HCT116 (cell line): ENCODE measurements at regions not wholly inside any gene's neighbourhood (a gene's known extent, or its start where the extent isn't known, plus 50 kb on each side); places are given as distances from the start of the nearest gene placed in this dataset.

Experiments used
- ATAC-seq: fragments of 200-7000 bp; cut with Tn5 transposase; 2 replicates; pipeline ENCODE4 v1.9.1; 2020; ENCODE audit warnings: mild to moderate bottlenecking, moderate library complexity
- BruUV-seq: library from RNA; stranded (reverse); fragments of 400-500 nt; replicated peaks from 2 replicates; lab custom pipeline; 2021; lab: Mats Ljungman, UMichigan
- CTCF ChIA-PET: fragments of 300-600 bp; sonication (Branson Sonifier 250); formaldehyde crosslinking; loops from one replicate; lab custom pipeline; 2021; ENCODE audit warnings: antibody characterized with exemption; lab: Charles Lee
- POLR2A ChIA-PET: fragments of 300-600, 350-600 bp; sonication (Branson Sonifier 250); formaldehyde crosslinking; loops from one replicate; lab custom pipeline; 2021; ENCODE audit warnings: antibody characterized with exemption; lab: Charles Lee
- RAD21 ChIA-PET, 2 experiments: fragments of 300-600 bp; sonication (Branson Sonifier 250); formaldehyde crosslinking; loops; one replicate each; lab custom pipeline; 2023; ENCODE audit warnings: low total read pairs in 2 of 2; ENCODE audit not compliant: uncharacterized antibody in 2 of 2, unreplicated experiment in 2 of 2, low non-redundant PET in 1 of 2; lab: Charles Lee
- DNase-seq: peaks from one replicate; pipeline ENCODE4 v3.0.0-alpha.2; 2010; ENCODE audit warnings: low read depth, low spot score
- H2AFZ ChIP-seq: fragments of 200-600 bp; shearing (Covaris generic), sonication (generic); 2 replicates; pipeline ENCODE4 v1.6.1; 2017; ENCODE audit warnings: low read depth, mixed run types, mixed read lengths, antibody characterized with exemption, low read length; ENCODE audit not compliant: poor library complexity, severe bottlenecking
- H3K27ac ChIP-seq: 2 replicates; pipeline ENCODE4 v1.5.1; 2012; ENCODE audit warnings: low read depth, low read length
- H3K27me3 ChIP-seq: fragments of 200-600 bp; sonication (generic); 2 replicates; pipeline ENCODE4 v1.6.1; 2016; ENCODE audit warnings: mixed run types, low read length, mixed read lengths; ENCODE audit not compliant: insufficient read depth
- H3K36me3 ChIP-seq, 2 experiments: fragments of 200-500 bp in 1 of 2; fragments of 200-600 bp in 1 of 2; sonication (Bioruptor generic) in 1 of 2; sonication (generic) in 1 of 2; 2 replicates each; pipeline versions ENCODE4 v1.5.1 to v1.6.1; 2014 to 2016; ENCODE audit warnings: low read length in 2 of 2, inconsistent platforms in 1 of 2, mixed read lengths in 1 of 2, mixed run types in 1 of 2; ENCODE audit not compliant: insufficient read depth in 2 of 2, control insufficient read depth in 1 of 2
- H3K4me1 ChIP-seq, 2 experiments: fragments of 200-600 bp in 1 of 2; sonication (generic) in 1 of 2; 2 replicates each; pipeline versions ENCODE4 v1.5.1 to v1.6.1; 2012 to 2017; ENCODE audit warnings: low read length in 2 of 2, inconsistent platforms in 1 of 2, mild to moderate bottlenecking in 1 of 2, mixed read lengths in 1 of 2, mixed run types in 1 of 2, moderate library complexity in 1 of 2; ENCODE audit not compliant: insufficient read depth in 2 of 2, control insufficient read depth in 1 of 2
- H3K4me2 ChIP-seq: fragments of 200-600 bp; sonication (generic); 2 replicates; pipeline ENCODE4 v1.6.1; 2017; ENCODE audit warnings: mixed run types, low read length, mixed read lengths
- H3K4me3 ChIP-seq, 2 experiments: fragments of 200-600 bp in 1 of 2; sonication (generic) in 1 of 2; replicated peaks in 1 of 2; 2 replicates each; pipeline ENCODE4 v1.5.1; 2011 to 2016; ENCODE audit warnings: low read length in 2 of 2, control low read depth in 1 of 2, low read depth in 1 of 2, mild to moderate bottlenecking in 1 of 2, mixed read lengths in 1 of 2, mixed run types in 1 of 2
- H3K79me2 ChIP-seq: fragments of 200-600 bp; sonication (generic); 2 replicates; pipeline ENCODE4 v1.6.1; 2017; ENCODE audit warnings: mild to moderate bottlenecking, mixed run types, low read length, moderate library complexity, mixed read lengths; ENCODE audit not compliant: insufficient read depth
- H3K9ac ChIP-seq: fragments of 200-600 bp; sonication (generic); 2 replicates; pipeline ENCODE4 v1.6.1; 2016; ENCODE audit warnings: low read length, mixed read lengths
- H3K9me2 ChIP-seq: fragments of 200-600 bp; sonication (generic), shearing (Covaris generic); 2 replicates; pipeline ENCODE4 v1.6.1; 2017; ENCODE audit warnings: mixed run types, mild to moderate bottlenecking, moderate library complexity; ENCODE audit not compliant: insufficient read depth
- H3K9me3 ChIP-seq, 2 experiments: fragments of 200-500 bp in 1 of 2; fragments of 200-600 bp in 1 of 2; sonication (Bioruptor generic) in 1 of 2; sonication (generic) in 1 of 2; 2 replicates each; pipeline ENCODE4 v1.6.1; 2014 to 2017; ENCODE audit warnings: low read length in 2 of 2, mixed read lengths in 2 of 2, inconsistent platforms in 1 of 2, low read depth in 1 of 2, mild to moderate bottlenecking in 1 of 2, mixed run types in 1 of 2, moderate library complexity in 1 of 2; ENCODE audit not compliant: control insufficient read depth in 1 of 2, insufficient read depth in 1 of 2
- H4K20me1 ChIP-seq: fragments of 200-600 bp; sonication (generic), shearing (Covaris generic); 2 replicates; pipeline ENCODE4 v1.6.1; 2017; ENCODE audit warnings: mixed run types, mild to moderate bottlenecking, moderate library complexity; ENCODE audit not compliant: insufficient read depth
- EGR1 ChIP-seq: IDR thresholded peaks from 2 replicates; pipeline ENCODE4 v1.6.1; 2012; ENCODE audit warnings: low read depth
- ELF1 ChIP-seq: IDR thresholded peaks from 2 replicates; pipeline ENCODE4 v1.6.1; 2012; ENCODE audit warnings: low read depth, borderline replicate concordance
- EZH2 ChIP-seq: fragments of 200-600 bp; sonication (generic); IDR thresholded peaks from 2 replicates; pipeline ENCODE4 v1.6.1; 2017; ENCODE audit warnings: antibody characterized with exemption, mixed run types
- EZH2phosphoT487 ChIP-seq: fragments of 200-600 bp; IDR thresholded peaks from 2 replicates; pipeline ENCODE4 v1.6.1; 2018; ENCODE audit warnings: antibody characterized with exemption, borderline replicate concordance
- JUND ChIP-seq: IDR thresholded peaks from 2 replicates; pipeline ENCODE4 v1.6.1; 2012
- POLR2A ChIP-seq: IDR thresholded peaks from 2 replicates; pipeline ENCODE4 v1.7.0; 2011; ENCODE audit warnings: borderline replicate concordance; ENCODE audit not compliant: insufficient read depth, insufficient read length; ENCODE audit errors: extremely low read depth
- POLR2AphosphoS5 ChIP-seq: IDR thresholded peaks from 2 replicates; pipeline ENCODE4 v1.6.1; 2011; ENCODE audit warnings: mild to moderate bottlenecking, low read depth, low read length, moderate library complexity
- SRF ChIP-seq: IDR thresholded peaks from 2 replicates; pipeline ENCODE4 v1.6.1; 2012; ENCODE audit warnings: low read depth
- TCF7L2 ChIP-seq: IDR thresholded peaks from 2 replicates; pipeline ENCODE4 v1.7.0; 2011; ENCODE audit warnings: borderline replicate concordance, inconsistent platforms; ENCODE audit not compliant: insufficient read depth, insufficient read length; ENCODE audit errors: extremely low read depth
- YY1 ChIP-seq: IDR thresholded peaks from 2 replicates; pipeline ENCODE4 v1.6.1; 2011; ENCODE audit warnings: low read length, low read depth, moderate library complexity, mild to moderate bottlenecking; ENCODE audit not compliant: insufficient replicate concordance; ENCODE audit errors: extremely low read depth
- intact Hi-C: fragments of 100-400 bp; cut with micrococcal nuclease; formaldehyde crosslinking; loops from 2 replicates; pipeline ENCODE4 v1.10.0; 2022
- TF ChIP-seq, protein P1 (sequence below): IDR thresholded peaks from 2 replicates; pipeline ENCODE4 v1.6.1; 2012
- TF ChIP-seq, protein P2 (sequence below): IDR thresholded peaks from 2 replicates; pipeline ENCODE4 v1.6.1; 2012
- TF ChIP-seq, protein P3 (sequence below): IDR thresholded peaks from 2 replicates; pipeline ENCODE4 v1.6.1; 2011; ENCODE audit warnings: mild to moderate bottlenecking, low read length, moderate library complexity; ENCODE audit not compliant: insufficient replicate concordance; ENCODE audit errors: extremely low read depth

DNA sequence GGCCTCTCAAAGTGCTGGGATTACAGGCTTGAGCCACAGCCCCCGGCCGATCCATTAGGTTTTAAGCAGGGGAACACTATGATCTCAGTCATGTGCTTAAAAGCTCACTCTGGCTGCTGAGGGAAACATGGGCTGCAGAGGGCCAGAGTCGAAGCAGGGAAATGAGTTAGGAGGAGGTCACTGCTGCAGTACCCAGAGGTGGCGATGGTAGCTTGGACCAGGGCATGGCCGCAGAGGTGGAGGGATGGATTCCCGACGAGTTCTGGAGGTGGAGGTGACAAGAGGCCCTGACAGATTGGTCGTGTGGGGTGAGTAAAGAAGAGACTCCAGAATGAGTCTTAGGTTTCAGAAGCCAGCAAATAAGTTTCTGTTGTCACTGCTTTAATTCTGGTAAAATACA, 54.4 kb upstream of the INCENP start:
- Histone ChIP-seq H2AFZ (no peak overlapping the region), H3K79me2 (no peaks in the 10 kb centered on the region), H3K27me3 (no peaks in the 10 kb centered on the region), H3K27ac (no peak overlapping the region), H3K4me1 (no peaks in the 10 kb centered on the region), H3K9ac (no peak overlapping the region), H3K9me2 (no peaks in the 10 kb centered on the region), H3K4me2 (no peak overlapping the region), H3K9me3 (no peaks in the 10 kb centered on the region), H3K4me3 (no peak overlapping the region), H4K20me1 (no peaks in the 10 kb centered on the region), H3K36me3 (no peaks in the 10 kb centered on the region)
- TF ChIP-seq EZH2phosphoT487, result no peak
- TF ChIP-seq, protein P1, sequence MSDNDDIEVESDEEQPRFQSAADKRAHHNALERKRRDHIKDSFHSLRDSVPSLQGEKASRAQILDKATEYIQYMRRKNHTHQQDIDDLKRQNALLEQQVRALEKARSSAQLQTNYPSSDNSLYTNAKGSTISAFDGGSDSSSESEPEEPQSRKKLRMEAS, result no peak
- no peak for TF ChIP-seq EGR1
- TF ChIP-seq TCF7L2, result no peak
- no peak for TF ChIP-seq POLR2AphosphoS5
- TF ChIP-seq YY1, result no peak
- TF ChIP-seq POLR2A, result no peak
- TF ChIP-seq, protein P2, sequence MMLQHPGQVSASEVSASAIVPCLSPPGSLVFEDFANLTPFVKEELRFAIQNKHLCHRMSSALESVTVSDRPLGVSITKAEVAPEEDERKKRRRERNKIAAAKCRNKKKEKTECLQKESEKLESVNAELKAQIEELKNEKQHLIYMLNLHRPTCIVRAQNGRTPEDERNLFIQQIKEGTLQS, result no peak
- TF ChIP-seq ELF1, result no peak
- no peak for TF ChIP-seq SRF
- TF ChIP-seq, protein P3, sequence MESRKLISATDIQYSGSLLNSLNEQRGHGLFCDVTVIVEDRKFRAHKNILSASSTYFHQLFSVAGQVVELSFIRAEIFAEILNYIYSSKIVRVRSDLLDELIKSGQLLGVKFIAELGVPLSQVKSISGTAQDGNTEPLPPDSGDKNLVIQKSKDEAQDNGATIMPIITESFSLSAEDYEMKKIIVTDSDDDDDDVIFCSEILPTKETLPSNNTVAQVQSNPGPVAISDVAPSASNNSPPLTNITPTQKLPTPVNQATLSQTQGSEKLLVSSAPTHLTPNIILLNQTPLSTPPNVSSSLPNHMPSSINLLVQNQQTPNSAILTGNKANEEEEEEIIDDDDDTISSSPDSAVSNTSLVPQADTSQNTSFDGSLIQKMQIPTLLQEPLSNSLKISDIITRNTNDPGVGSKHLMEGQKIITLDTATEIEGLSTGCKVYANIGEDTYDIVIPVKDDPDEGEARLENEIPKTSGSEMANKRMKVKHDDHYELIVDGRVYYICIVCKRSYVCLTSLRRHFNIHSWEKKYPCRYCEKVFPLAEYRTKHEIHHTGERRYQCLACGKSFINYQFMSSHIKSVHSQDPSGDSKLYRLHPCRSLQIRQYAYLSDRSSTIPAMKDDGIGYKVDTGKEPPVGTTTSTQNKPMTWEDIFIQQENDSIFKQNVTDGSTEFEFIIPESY, result no peak
- no peak for TF ChIP-seq JUND
- no peak for TF ChIP-seq EZH2
- DNase-seq, result no peak
- intact Hi-C loops, result no loop called here
- ATAC-seq, result no peak
- RAD21 ChIA-PET, result no interaction called here
- CTCF ChIA-PET, result interaction anchor here (3.3 kb wide), 1 partner anchor 12 kb away, joined by 13 read pairs; no protein-coding TSS in a partner anchor
- POLR2A ChIA-PET, result interaction anchor here (1.6 kb wide), 1 partner anchor 101 kb away, joined by 6 read pairs; the partner anchor contains the start of gene FTH1
- no TSS peak for BruUV-seq
